HepG2 (cell line): ENCODE measurements at regions not wholly inside any gene's neighbourhood (a gene's known extent, or its start where the extent isn't known, plus 50 kb on each side); places are given as distances from the start of the nearest gene placed in this dataset.

ENCODE experiments used
- ATAC-seq: fragments of 200-7000 bp; cut with Tn5 transposase; 3 replicates; pipeline ENCODE4 v1.9.1; 2020; ENCODE audit warnings: mild to moderate bottlenecking, moderate library complexity
- BruUV-seq: library from RNA; stranded (reverse); fragments of 400-500 nt; replicated peaks from 2 replicates; lab custom pipeline; 2021; lab: Mats Ljungman, UMichigan
- CTCF ChIA-PET: fragments of 300-600 bp; formaldehyde crosslinking; extraction: SDS; loops from one replicate; lab custom pipeline; 2021; ENCODE audit warnings: low total read pairs, inconsistent platforms, low intra/inter-chr PET ratio; lab: Yijun Ruan, JAX
- POLR2A ChIA-PET: fragments of 350-600 bp; sonication (Branson Sonifier 250); formaldehyde crosslinking; loops from one replicate; lab custom pipeline; 2020; ENCODE audit warnings: antibody characterized with exemption, inconsistent platforms; lab: Yijun Ruan, JAX
- DNase-seq: peaks from one replicate; pipeline ENCODE4 v3.0.0-alpha.2; 2015; ENCODE audit warnings: low spot score
- FAIRE-seq: peaks from 3 replicates; lab custom pipeline; 2011; peaks lifted over from hg19 to GRCh38; lab: Jason Lieb, UNC
- H2AFZ ChIP-seq: one replicate; pipeline ENCODE4 v1.6.1; 2011; ENCODE audit warnings: low read length, inconsistent platforms
- H3K27ac ChIP-seq: fragments of 300-600 bp; 3 replicates; pipeline ENCODE4 v1.8.0; 2011; ENCODE audit warnings: mixed run types, mild to moderate bottlenecking, mixed read lengths, low read length, inconsistent platforms; ENCODE audit not compliant: insufficient read depth; ENCODE audit errors: extremely low read length
- H3K27me3 ChIP-seq, 2 experiments: fragments of 200-600 bp in 1 of 2; 2 replicates in 1 of 2; 3 replicates in 1 of 2; pipeline versions ENCODE4 v1.6.0 to v1.8.0; 2011; ENCODE audit warnings: low read length in 2 of 2, mild to moderate bottlenecking in 2 of 2, moderate library complexity in 2 of 2, inconsistent platforms in 1 of 2; ENCODE audit not compliant: insufficient read depth in 2 of 2, control insufficient read depth in 1 of 2
- H3K36me3 ChIP-seq, 2 experiments: fragments of 200-600 bp in 1 of 2; replicated peaks in 1 of 2; 2 replicates in 1 of 2; 3 replicates in 1 of 2; pipeline versions ENCODE4 v1.5.1 to v1.8.0; 2011; ENCODE audit warnings: low read length in 2 of 2, inconsistent platforms in 1 of 2; ENCODE audit not compliant: insufficient read depth in 2 of 2, control insufficient read depth in 1 of 2
- H3K4me1 ChIP-seq: 2 replicates; pipeline ENCODE4 v1.5.1; 2012; ENCODE audit warnings: low read length, inconsistent platforms; ENCODE audit not compliant: insufficient read depth
- H3K4me2 ChIP-seq: 2 replicates; pipeline ENCODE4 v1.6.0; 2011; ENCODE audit warnings: low read depth, low read length, inconsistent platforms
- H3K4me3 ChIP-seq, 3 experiments: fragments of 200-600 bp in 1 of 3; sonication (generic), shearing (Covaris generic) in 1 of 3; replicated peaks in 1 of 3; 2 replicates each; pipeline ENCODE4 v1.5.1; 2011 to 2016; ENCODE audit warnings: low read length in 3 of 3, inconsistent platforms in 2 of 3, low read depth in 2 of 3, mild to moderate bottlenecking in 2 of 3, control low read depth in 1 of 3, mixed read lengths in 1 of 3; ENCODE audit not compliant: insufficient read depth in 1 of 3
- H3K79me2 ChIP-seq: one replicate; pipeline ENCODE4 v1.6.1; 2011; ENCODE audit warnings: low read length, inconsistent platforms; ENCODE audit not compliant: insufficient read depth
- H3K9ac ChIP-seq: 2 replicates; pipeline ENCODE4 v1.6.0; 2011; ENCODE audit warnings: mild to moderate bottlenecking, low read depth, low read length, inconsistent platforms; ENCODE audit not compliant: insufficient read depth
- H3K9me3 ChIP-seq: 2 replicates; pipeline ENCODE4 v1.5.1; 2012; ENCODE audit warnings: mild to moderate bottlenecking, low read length
- H4K20me1 ChIP-seq: 2 replicates; pipeline ENCODE4 v1.6.0; 2011; ENCODE audit warnings: inconsistent platforms, mild to moderate bottlenecking, low read length, moderate library complexity; ENCODE audit not compliant: insufficient read depth
- JUNB ChIP-seq: sonication (generic); formaldehyde crosslinking; IDR thresholded peaks from 2 replicates; pipeline ENCODE4 v1.8.0; 2022; ENCODE audit warnings: missing genetic modification reagents, mild to moderate bottlenecking, borderline replicate concordance
- MEIS1 ChIP-seq: sonication (generic); formaldehyde crosslinking; IDR thresholded peaks from 2 replicates; pipeline ENCODE4 v1.9.0; 2021; ENCODE audit warnings: mild to moderate bottlenecking, missing genetic modification reagents, moderate library complexity, borderline replicate concordance
- SMC3 ChIP-seq: IDR thresholded peaks from 2 replicates; pipeline ENCODE4 v1.6.1; 2011; ENCODE audit warnings: low read length, improper control_type of control experiment
- YEATS2 ChIP-seq: sonication (generic); formaldehyde crosslinking; IDR thresholded peaks from 2 replicates; pipeline ENCODE4 v1.4.0; 2020; ENCODE audit warnings: missing genetic modification reagents, borderline replicate concordance
- ZBTB20 ChIP-seq: sonication (generic); formaldehyde crosslinking; IDR thresholded peaks from 2 replicates; pipeline ENCODE4 v1.8.1; 2023; ENCODE audit warnings: missing genetic modification reagents, low read depth, mild to moderate bottlenecking, borderline replicate concordance
- ZFP41 ChIP-seq: sonication (generic); formaldehyde crosslinking; IDR thresholded peaks from 2 replicates; pipeline ENCODE4 v1.4.0; 2020; ENCODE audit warnings: mild to moderate bottlenecking, missing genetic modification reagents, borderline replicate concordance
- ZNF225 ChIP-seq: sonication (generic); formaldehyde crosslinking; IDR thresholded peaks from 2 replicates; pipeline ENCODE4 v1.4.0; 2020; ENCODE audit warnings: mild to moderate bottlenecking, missing genetic modification reagents
- ZNF274 ChIP-seq: sonication (generic); formaldehyde crosslinking; IDR thresholded peaks from 2 replicates; pipeline ENCODE4 v1.5.1; 2020; ENCODE audit warnings: mild to moderate bottlenecking, missing genetic modification reagents
- ZNF333 ChIP-seq: sonication (generic); formaldehyde crosslinking; IDR thresholded peaks from 2 replicates; pipeline ENCODE4 v1.4.0; 2020; ENCODE audit warnings: mild to moderate bottlenecking, missing genetic modification reagents, borderline replicate concordance
- ZNF350 ChIP-seq: sonication (generic); formaldehyde crosslinking; IDR thresholded peaks from 2 replicates; pipeline ENCODE4 v1.4.0; 2020; ENCODE audit warnings: mild to moderate bottlenecking, low read depth, missing genetic modification reagents, borderline replicate concordance
- ZNF569 ChIP-seq: sonication (generic); formaldehyde crosslinking; IDR thresholded peaks from 2 replicates; pipeline ENCODE4 v1.5.0; 2020; ENCODE audit warnings: mild to moderate bottlenecking, missing genetic modification reagents, moderate library complexity, borderline replicate concordance
- ZNF652 ChIP-seq: IDR thresholded peaks from 2 replicates; pipeline ENCODE4 v1.6.1; 2016; ENCODE audit warnings: low read depth, borderline replicate concordance
- ZNF7 ChIP-seq: IDR thresholded peaks from 2 replicates; pipeline ENCODE4 v1.6.1; 2016; ENCODE audit warnings: missing biosample characterization, missing genetic modification reagents
- ZNF777 ChIP-seq: sonication (generic); formaldehyde crosslinking; IDR thresholded peaks from 2 replicates; pipeline ENCODE4 v1.4.0; 2020; ENCODE audit warnings: missing genetic modification reagents
- WGBS: methylation state at CpG from one replicate; pipeline ENCODE4 v1.1.6; 2017; ENCODE audit warnings: low lambda C conversion rate; 5-methylcytosine and 5-hydroxymethylcytosine counted together
- in situ Hi-C: cut with HindIII; loops from 2 replicates; pipeline ENCODE4 v1.10.0; 2017; ENCODE audit warnings: low pct_unique_long_range_greater_than_20kb; ENCODE audit not compliant: extremely low pct_ligation_motif_present
- intact Hi-C: fragments of 100-400 bp; cut with micrococcal nuclease; formaldehyde crosslinking; loops from one replicate; pipeline ENCODE4 v1.10.0; 2022; ENCODE audit not compliant: unreplicated experiment
- TF ChIP-seq, protein P1 (sequence below): sonication (generic); formaldehyde crosslinking; IDR thresholded peaks from 2 replicates; pipeline ENCODE4 v1.5.1; 2020; ENCODE audit warnings: mild to moderate bottlenecking, missing genetic modification reagents
- TF ChIP-seq, protein P2 (sequence below): sonication (generic); formaldehyde crosslinking; IDR thresholded peaks from 2 replicates; pipeline ENCODE4 v1.8.1; 2023; ENCODE audit warnings: mild to moderate bottlenecking, missing genetic modification reagents

GRCh38 chr15:98549003-98549402, 99.3 kb upstream of the IGF1R start:
- BruUV-seq = no TSS peak
- intact Hi-C loops (no loop called here), in situ Hi-C loops (no loop called here)
- Histone ChIP-seq H3K9ac (no peak overlapping the region), H3K79me2 (no peaks in the 10 kb centered on the region), H3K9me3 (no peaks in the 10 kb centered on the region), H3K27me3 (peaks cover 4 to 70% of the 10 kb centered on the region in 2 experiments), H3K27ac (no peak overlapping the region), H4K20me1 (no peaks in the 10 kb centered on the region), H3K4me2 (peak overlapping the region; percentile 53; the same call in 1 of the 2 replicates), H3K36me3 (no peaks in the 10 kb centered on the region), H3K4me1 (no peaks in the 10 kb centered on the region), H3K4me3 (no peak overlapping the region), H2AFZ (no peak overlapping the region)
- FAIRE-seq (no peak), ATAC-seq (no peak), DNase-seq (no peak)
- WGBS = 67% methylated on average over 11 of the region's 11 CpGs
- TF ChIP-seq ZNF333 (CRISPR knock-in tag) = no peak
- no peak for TF ChIP-seq MEIS1 (CRISPR knock-in tag)
- TF ChIP-seq, protein P1, sequence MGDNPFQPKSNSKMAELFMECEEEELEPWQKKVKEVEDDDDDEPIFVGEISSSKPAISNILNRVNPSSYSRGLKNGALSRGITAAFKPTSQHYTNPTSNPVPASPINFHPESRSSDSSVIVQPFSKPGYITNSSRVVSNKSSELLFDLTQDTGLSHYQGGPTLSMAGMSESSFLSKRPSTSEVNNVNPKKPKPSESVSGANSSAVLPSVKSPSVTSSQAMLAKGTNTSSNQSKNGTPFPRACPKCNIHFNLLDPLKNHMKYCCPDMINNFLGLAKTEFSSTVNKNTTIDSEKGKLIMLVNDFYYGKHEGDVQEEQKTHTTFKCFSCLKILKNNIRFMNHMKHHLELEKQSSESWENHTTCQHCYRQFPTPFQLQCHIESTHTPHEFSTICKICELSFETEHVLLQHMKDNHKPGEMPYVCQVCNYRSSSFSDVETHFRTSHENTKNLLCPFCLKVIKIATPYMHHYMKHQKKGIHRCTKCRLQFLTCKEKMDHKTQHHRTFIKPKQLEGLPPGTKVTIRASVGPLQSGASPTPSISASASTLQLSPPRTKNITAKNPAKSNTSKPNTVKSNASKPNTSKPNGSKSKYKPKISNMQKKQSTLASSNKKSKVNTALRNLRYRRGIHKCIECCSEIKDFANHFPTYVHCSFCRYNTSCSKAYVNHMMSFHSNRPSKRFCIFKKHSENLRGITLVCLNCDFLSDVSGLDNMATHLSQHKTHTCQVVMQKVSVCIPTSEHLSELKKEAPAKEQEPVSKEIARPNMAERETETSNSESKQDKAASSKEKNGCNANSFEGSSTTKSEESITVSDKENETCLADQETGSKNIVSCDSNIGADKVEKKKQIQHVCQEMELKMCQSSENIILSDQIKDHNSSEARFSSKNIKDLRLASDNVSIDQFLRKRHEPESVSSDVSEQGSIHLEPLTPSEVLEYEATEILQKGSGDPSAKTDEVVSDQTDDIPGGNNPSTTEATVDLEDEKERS (CRISPR knock-in tag) = no peak
- no peak for TF ChIP-seq ZNF274
- no peak for TF ChIP-seq ZFP41 (CRISPR knock-in tag)
- TF ChIP-seq ZBTB20 (CRISPR knock-in tag) = no peak
- no peak for TF ChIP-seq ZNF225 (CRISPR knock-in tag)
- no peak for TF ChIP-seq JUNB (CRISPR knock-in tag)
- no peak for TF ChIP-seq YEATS2 (CRISPR knock-in tag)
- TF ChIP-seq ZNF7 (CRISPR knock-in tag) = no peak
- TF ChIP-seq, protein P2, sequence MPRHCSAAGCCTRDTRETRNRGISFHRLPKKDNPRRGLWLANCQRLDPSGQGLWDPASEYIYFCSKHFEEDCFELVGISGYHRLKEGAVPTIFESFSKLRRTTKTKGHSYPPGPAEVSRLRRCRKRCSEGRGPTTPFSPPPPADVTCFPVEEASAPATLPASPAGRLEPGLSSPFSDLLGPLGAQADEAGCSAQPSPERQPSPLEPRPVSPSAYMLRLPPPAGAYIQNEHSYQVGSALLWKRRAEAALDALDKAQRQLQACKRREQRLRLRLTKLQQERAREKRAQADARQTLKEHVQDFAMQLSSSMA (CRISPR knock-in tag) = no peak
- no peak for TF ChIP-seq ZNF350 (CRISPR knock-in tag)
- TF ChIP-seq ZNF777 = no peak
- TF ChIP-seq ZNF652 = no peak
- no peak for TF ChIP-seq SMC3
- no peak for TF ChIP-seq ZNF569 (CRISPR knock-in tag)
- ChIA-PET POLR2A (no interaction called here), CTCF (no interaction called here)
